NCI-H524 treated with DMSO at 0.1 percent for 48 hours (cell line): ENCODE measurements at regions not wholly inside any gene's neighbourhood (a gene's known extent, or its start where the extent isn't known, plus 50 kb on each side); places are given as distances from the start of the nearest gene placed in this dataset.
A peak's percentile ranks its signal among the peaks of the same experiment; 100 is the strongest.
"Not testable (repeated sequence)": the region's sequence is repeated elsewhere in the genome, so short reads cannot be mapped to it uniquely, and the experiment has no call there.

ENCODE experiments used
- DNase-seq: peaks from one replicate; lab custom pipeline; 2025; lab: John Stamatoyannopoulos, UW

DNA sequence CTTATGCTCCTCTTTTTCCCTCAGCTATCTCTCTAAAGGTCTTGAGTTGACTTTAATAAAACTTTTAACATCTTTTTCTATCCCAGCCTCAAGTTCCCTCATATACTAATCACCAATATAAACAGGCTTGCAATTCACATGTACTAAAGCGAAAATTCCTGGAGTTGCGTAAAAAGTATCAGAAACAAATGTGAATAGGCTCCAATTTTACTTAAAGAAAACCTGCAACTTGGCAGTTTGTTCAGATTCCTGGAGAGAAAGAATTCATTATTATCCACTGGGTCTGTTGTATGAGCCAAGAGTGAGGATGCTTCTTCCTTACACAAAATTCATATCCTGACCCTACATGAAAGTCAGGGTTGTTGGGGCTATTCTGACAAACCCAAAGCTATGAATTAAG lies 384.2 kb downstream of the DTWD2 start:
- DNase-seq, result no peak

DNA sequence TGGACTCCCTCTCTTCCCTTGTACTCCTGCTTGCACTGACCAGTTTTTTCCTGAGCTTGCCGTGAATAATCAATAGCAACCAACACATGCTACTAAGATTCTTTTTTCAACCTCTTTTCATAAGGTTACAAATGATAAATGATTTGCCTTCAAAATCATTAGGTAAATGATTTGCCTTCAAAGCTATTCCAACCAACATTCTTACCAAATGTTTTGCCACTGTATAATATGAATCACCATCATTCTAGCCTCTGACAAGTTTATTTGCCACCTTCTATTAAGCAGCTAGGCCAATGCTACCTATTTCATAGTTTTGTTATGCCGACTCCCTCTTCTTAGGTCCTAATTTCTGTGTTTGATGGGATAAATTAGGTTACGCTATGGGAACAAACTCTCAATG lies 385.1 kb downstream of the DTWD2 start:
- DNase-seq, result no peak

GRCh38 chr5:118598311-118598710 lies 390.0 kb downstream of the DTWD2 start:
- no peak for DNase-seq

- DNase-seq, result peak; percentile 78
Observed at GRCh38 chr5:118597543-118597942, 390.8 kb downstream of the DTWD2 start.

- no peak for DNase-seq
Observed at GRCh38 chr5:118596255-118596654, 392.1 kb downstream of the DTWD2 start.

- no peak for DNase-seq
Observed at GRCh38 chr5:118593003-118593328, 395.4 kb downstream of the DTWD2 start.

DNA sequence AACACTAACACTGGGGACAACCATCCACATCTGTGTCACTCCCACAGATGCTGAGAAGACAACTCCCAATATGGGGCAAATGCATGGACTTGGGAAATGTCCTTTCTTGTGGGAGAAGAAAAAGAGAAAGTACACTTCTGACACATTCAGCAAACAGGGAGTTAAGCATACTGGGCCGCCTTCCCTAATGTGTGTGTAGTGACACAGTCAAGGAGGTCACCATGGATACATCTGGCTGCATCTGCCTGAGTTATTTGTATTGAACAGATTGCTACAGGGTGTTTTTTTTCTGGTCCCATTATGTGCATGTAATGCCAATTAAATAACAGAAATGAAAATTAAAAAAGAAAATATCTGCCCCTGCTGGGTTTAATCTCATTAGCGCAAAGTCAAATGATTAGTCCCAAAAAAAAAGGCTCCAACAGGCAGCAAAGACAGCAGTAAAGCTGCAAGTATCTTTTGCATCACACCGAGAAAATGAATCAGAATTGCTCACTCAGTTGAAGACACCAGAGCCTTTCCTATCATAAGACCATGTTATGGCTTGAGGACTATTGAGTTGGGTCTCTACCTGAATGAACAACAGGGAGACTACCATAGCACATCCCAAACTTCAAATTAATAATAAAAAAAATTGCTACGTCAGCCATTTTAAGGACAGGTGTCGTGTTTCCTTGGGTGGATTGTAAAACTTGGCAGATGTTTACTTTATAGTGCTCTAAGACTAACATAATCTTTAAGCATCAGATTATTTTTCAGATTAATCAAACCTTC lies 395.9 kb downstream of the DTWD2 start:
- no peak for DNase-seq

- DNase-seq, result no peak
Observed at GRCh38 chr5:118590806-118591205, 397.5 kb downstream of the DTWD2 start.

DNA sequence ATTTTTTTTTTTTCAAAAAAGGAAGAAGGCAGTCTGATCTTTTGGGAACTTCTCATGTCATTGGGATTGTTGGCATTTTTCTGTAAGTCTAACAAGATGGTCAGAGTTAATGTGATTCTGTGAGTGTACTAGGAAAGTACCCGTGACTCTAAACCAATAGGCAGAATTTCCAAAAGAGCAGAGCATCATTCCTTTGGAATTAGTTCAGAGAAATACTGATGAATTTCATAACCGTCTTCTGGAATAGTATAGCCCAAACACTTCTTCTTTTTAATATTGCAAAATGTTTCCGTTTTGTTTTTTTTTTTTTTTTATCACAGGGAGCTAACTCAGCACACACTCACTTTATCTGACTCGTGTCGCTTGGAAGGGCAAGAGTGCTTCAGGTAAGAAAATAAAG lies 407.4 kb downstream of the DTWD2 start:
- no peak for DNase-seq

GRCh38 chr5:118578093-118578492 lies 410.3 kb downstream of the DTWD2 start:
- no peak for DNase-seq

GRCh38 chr5:118577621-118578020 lies 410.7 kb downstream of the DTWD2 start:
- no peak for DNase-seq

- DNase-seq, result not testable (repeated sequence)
Observed at GRCh38 chr5:118570276-118570675, 418.1 kb downstream of the DTWD2 start.

- not testable (repeated sequence) for DNase-seq
Observed at GRCh38 chr5:118569596-118569995, 418.8 kb downstream of the DTWD2 start.

DNA sequence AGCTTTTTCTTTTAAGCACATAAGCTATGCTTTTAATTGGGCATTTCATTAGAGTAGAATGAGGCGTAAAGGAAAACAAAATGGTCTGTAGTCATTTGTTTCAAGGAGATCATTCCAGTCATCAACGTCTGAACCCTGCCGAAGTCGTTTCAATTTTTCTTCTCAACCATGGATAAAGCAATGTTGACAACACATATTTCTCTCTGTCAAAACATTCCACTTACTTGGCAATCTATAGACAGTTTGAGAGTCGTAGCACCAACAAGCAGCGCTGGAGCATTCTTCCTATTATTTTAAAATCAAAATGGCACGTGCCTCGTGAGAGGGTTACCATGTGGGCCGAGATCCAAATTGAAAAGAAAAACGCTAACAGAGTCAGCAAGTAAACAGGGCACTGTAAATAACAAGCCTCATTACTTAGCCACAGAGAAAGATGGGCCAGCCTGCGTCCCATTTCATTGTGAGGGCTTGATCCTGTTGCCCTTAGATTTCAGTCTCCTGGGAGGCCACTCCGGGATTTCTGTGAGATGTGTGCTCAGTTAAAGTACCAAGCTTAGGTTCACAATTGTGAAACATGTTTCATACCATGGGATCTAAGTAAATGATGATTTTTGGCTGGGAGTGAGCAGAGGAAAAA lies 422.9 kb downstream of the DTWD2 start:
- no peak for DNase-seq

- DNase-seq, result no peak
Observed at GRCh38 chr5:118561971-118562370, 426.4 kb downstream of the DTWD2 start.

GRCh38 chr5:118561235-118561634 lies 427.1 kb downstream of the DTWD2 start:
- no peak for DNase-seq

DNA sequence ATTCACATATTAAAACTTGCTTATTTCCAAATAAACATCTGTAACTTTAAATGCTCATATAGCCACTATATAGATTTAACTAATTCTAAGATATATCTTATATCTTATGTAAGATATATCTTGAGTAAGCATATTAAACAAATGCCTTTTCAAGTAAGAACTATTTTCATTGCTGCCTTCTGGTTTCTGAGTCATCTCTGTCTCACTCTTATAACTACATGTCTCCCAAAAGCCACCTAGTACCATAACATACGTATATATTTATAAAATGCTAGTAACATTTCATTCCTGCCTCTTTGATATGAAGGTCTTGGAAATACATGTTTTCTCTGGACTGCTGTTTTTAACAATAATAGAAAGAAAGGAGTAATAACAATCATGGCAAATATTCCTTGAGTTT lies 429.5 kb downstream of the DTWD2 start:
- DNase-seq, result no peak

- DNase-seq, result no peak
Observed at GRCh38 chr5:118557251-118557661, 431.1 kb downstream of the DTWD2 start.

DNA sequence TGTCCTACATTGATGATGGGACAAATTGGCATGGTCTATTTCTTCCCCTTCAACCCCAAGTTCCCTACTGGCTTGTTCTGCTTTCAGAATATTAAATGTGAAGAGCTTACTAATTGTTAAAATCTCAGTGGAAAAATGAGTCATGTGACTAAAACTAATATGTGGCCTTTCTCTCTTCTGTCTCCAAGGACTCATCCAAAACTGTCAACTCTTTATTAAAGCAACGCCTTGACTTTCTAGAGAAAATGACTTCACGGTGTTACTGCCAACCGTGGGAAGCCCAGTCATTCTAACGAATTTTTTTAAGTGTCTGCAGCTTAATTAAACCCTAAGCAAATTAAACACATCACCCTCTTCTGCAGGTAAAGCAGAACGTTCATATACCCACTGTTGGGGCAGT lies 431.6 kb downstream of the DTWD2 start:
- no peak for DNase-seq

GRCh38 chr5:118555727-118556126 lies 432.6 kb downstream of the DTWD2 start:
- DNase-seq, result no peak

DNA sequence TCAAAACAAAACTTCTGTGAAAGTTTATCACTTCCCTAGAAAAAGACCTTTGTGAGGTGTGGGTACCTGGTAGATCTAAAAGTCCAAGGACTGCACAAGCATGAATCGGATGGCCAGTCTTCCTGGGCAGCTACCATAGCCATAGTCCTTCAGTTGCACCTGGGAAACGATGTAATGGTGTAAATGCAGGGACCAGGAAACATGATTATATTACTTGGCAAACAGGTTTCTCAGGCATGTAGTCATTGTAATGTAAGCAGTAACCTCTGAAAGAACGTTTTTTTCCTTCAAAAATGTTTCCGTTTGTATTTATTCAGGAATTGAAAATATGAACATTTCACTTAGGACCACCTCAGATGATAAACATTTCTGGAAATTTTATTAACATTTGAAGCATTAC lies 433.4 kb downstream of the DTWD2 start:
- no peak for DNase-seq

DNA sequence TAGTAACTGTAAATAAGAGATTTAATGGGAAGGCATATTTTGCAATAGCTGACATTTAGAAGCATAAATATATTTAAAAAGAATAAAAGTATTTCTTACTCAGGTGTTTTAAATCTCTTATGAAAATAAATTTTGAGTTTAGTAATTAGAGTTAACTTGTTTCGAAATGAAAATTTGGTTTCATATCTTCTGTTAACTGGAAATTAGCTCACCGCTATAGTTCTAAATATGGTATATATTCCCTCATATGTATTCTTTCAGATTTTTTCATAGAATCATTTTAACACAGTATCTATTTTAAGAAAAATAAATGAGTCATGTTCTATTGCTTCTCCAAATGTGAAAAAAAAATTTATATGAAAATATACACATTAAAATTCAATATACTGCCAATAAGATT lies 434.1 kb downstream of the DTWD2 start:
- DNase-seq, result no peak

GRCh38 chr5:118553662-118554061 lies 434.7 kb downstream of the DTWD2 start:
- DNase-seq, result no peak
